HAP-1 (cell line): ENCODE measurements at regions not wholly inside any gene's neighbourhood (a gene's known extent, or its start where the extent isn't known, plus 50 kb on each side); places are given as distances from the start of the nearest gene placed in this dataset.
A peak's percentile ranks its signal among the peaks of the same experiment; 100 is the strongest.

ENCODE experiments used
- DNase-seq, 2 experiments: peaks; one replicate each; pipeline ENCODE4 v3.0.0-alpha.2; 2016 to 2020; ENCODE audit warnings: low spot score in 2 of 2
- H3K27me3 ChIP-seq: fragments of 250-450 bp; sonication (Bioruptor Pico); 2 replicates; pipeline ENCODE4 v1.5.1; 2020; ENCODE audit warnings: low read depth, mild to moderate bottlenecking, moderate library complexity
- H3K36me3 ChIP-seq: fragments of 250-450 bp; sonication (Bioruptor Pico); replicated peaks from 2 replicates; pipeline ENCODE4 v1.5.1; 2020; ENCODE audit warnings: mild to moderate bottlenecking
- H3K4me1 ChIP-seq: fragments of 250-450 bp; sonication (Bioruptor Pico); 2 replicates; pipeline ENCODE4 v1.5.1; 2020; ENCODE audit warnings: mild to moderate bottlenecking
- H3K4me3 ChIP-seq: fragments of 250-450 bp; sonication (Bioruptor Pico); 2 replicates; pipeline ENCODE4 v1.5.1; 2020; ENCODE audit warnings: mild to moderate bottlenecking, moderate library complexity
- H3K9me3 ChIP-seq: fragments of 250-450 bp; sonication (Bioruptor Pico); 2 replicates; pipeline ENCODE4 v1.5.1; 2020; ENCODE audit warnings: mild to moderate bottlenecking, moderate library complexity
- in situ Hi-C: fragments of 300-500 bp; cut with MboI; formaldehyde crosslinking; loops from 3 replicates; pipeline ENCODE4 v1.14.3; 2020; ENCODE audit warnings: low sequenced_read_pairs, inconsistent platforms, mixed read lengths

GRCh38 chr5:154626876-154627557 lies 128.2 kb upstream of the LARP1 start:
- Histone ChIP-seq H3K4me3 (no peak overlapping the region), H3K9me3 (0 out of 2 replicates have a peak, but pooled peaks cover 2% of the 10 kb centered on the region), H3K36me3 (no peaks in the 10 kb centered on the region), H3K27me3 (no peaks in the 10 kb centered on the region), H3K4me1 (peaks cover 19% of the 10 kb centered on the region)
- no peak for DNase-seq
- in situ Hi-C loops: no loop called here

- no peak for DNase-seq
- Histone ChIP-seq H3K4me3 (no peak overlapping the region), H3K27me3 (no peaks in the 10 kb centered on the region), H3K36me3 (no peaks in the 10 kb centered on the region), H3K4me1 (peaks cover 19% of the 10 kb centered on the region), H3K9me3 (0 out of 2 replicates have a peak, but pooled peaks cover 2% of the 10 kb centered on the region)
- in situ Hi-C loops: no loop called here
Observed at GRCh38 chr5:154625031-154625430, 130.1 kb upstream of the LARP1 start.

- no peak for DNase-seq
- H3K4me3 ChIP-seq: no peak overlapping the region
- H3K27me3 ChIP-seq: no peaks in the 10 kb centered on the region
- in situ Hi-C loops: loop anchor here (25.0 kb wide), 2 partner anchors 562 to 637 kb away; no protein-coding TSS in a partner anchor
- peaks cover 19% of the 10 kb centered on the region for H3K4me1 ChIP-seq
- 0 out of 2 replicates have a peak, but pooled peaks cover 2% of the 10 kb centered on the region for H3K9me3 ChIP-seq
- no peaks in the 10 kb centered on the region for H3K36me3 ChIP-seq
Observed at GRCh38 chr5:154624341-154624740, 130.8 kb upstream of the LARP1 start.

GRCh38 chr5:154620411-154620810 lies 134.8 kb upstream of the LARP1 start:
- Histone ChIP-seq H3K4me3 (no peak overlapping the region), H3K9me3 (no peaks in the 10 kb centered on the region), H3K36me3 (no peaks in the 10 kb centered on the region), H3K4me1 (no peaks in the 10 kb centered on the region), H3K27me3 (peaks cover 10% of the 10 kb centered on the region)
- in situ Hi-C loops: loop anchor here (25.0 kb wide), 2 partner anchors 558 to 633 kb away; no protein-coding TSS in a partner anchor
- DNase-seq: no peak

- Histone ChIP-seq H3K4me1 (no peaks in the 10 kb centered on the region), H3K9me3 (no peaks in the 10 kb centered on the region), H3K36me3 (no peaks in the 10 kb centered on the region), H3K27me3 (peaks cover 11% of the 10 kb centered on the region), H3K4me3 (no peak overlapping the region)
- in situ Hi-C loops: loop anchor here (25.0 kb wide), 2 partner anchors 556 to 631 kb away; no protein-coding TSS in a partner anchor
- no peak for DNase-seq
Observed at GRCh38 chr5:154618696-154619095, 136.5 kb upstream of the LARP1 start.

- in situ Hi-C loops: loop anchor here (25.0 kb wide), 2 partner anchors 552 to 627 kb away; no protein-coding TSS in a partner anchor
- no peak for DNase-seq
- H3K9me3 ChIP-seq: no peaks in the 10 kb centered on the region
- peaks cover 11% of the 10 kb centered on the region for H3K27me3 ChIP-seq
- peaks cover 2% of the 10 kb centered on the region; the same call in 1 of the 2 replicates for H3K4me1 ChIP-seq
- no peak overlapping the region for H3K4me3 ChIP-seq
- H3K36me3 ChIP-seq: no peaks in the 10 kb centered on the region
Observed at GRCh38 chr5:154614595-154614994, 136.6 kb upstream of the HAND1 start.

GRCh38 chr5:154614125-154614524 lies 136.1 kb upstream of the HAND1 start:
- no peaks in the 10 kb centered on the region for H3K36me3 ChIP-seq
- H3K4me3 ChIP-seq: no peak overlapping the region
- no peak for DNase-seq
- peaks cover 2% of the 10 kb centered on the region; the same call in 1 of the 2 replicates for H3K4me1 ChIP-seq
- in situ Hi-C loops: loop anchor here (25.0 kb wide), 2 partner anchors 552 to 627 kb away; no protein-coding TSS in a partner anchor
- peaks cover 11% of the 10 kb centered on the region for H3K27me3 ChIP-seq
- no peaks in the 10 kb centered on the region for H3K9me3 ChIP-seq

GRCh38 chr5:154612666-154613065 lies 134.6 kb upstream of the HAND1 start:
- peaks cover 11% of the 10 kb centered on the region for H3K27me3 ChIP-seq
- no peak for DNase-seq
- no peak overlapping the region for H3K4me3 ChIP-seq
- no peaks in the 10 kb centered on the region for H3K9me3 ChIP-seq
- in situ Hi-C loops: loop anchor here (25.0 kb wide), 2 partner anchors 550 to 625 kb away; no protein-coding TSS in a partner anchor
- peaks cover 2% of the 10 kb centered on the region; the same call in 1 of the 2 replicates for H3K4me1 ChIP-seq
- H3K36me3 ChIP-seq: no peaks in the 10 kb centered on the region

GRCh38 chr5:154611341-154611767 lies 133.3 kb upstream of the HAND1 start:
- no peak for DNase-seq
- H3K4me3 ChIP-seq: no peak overlapping the region
- H3K27me3 ChIP-seq: peaks cover 10% of the 10 kb centered on the region
- in situ Hi-C loops: loop anchor here (25.0 kb wide), 2 partner anchors 549 to 624 kb away; no protein-coding TSS in a partner anchor
- H3K36me3 ChIP-seq: no peaks in the 10 kb centered on the region
- H3K9me3 ChIP-seq: no peaks in the 10 kb centered on the region
- peaks cover 2% of the 10 kb centered on the region; the same call in 1 of the 2 replicates for H3K4me1 ChIP-seq

- H3K4me1 ChIP-seq: peaks cover 2% of the 10 kb centered on the region; the same call in 1 of the 2 replicates
Observed at GRCh38 chr5:154610321-154611154, 132.5 kb upstream of the HAND1 start.

GRCh38 chr5:154609251-154609650 lies 131.2 kb upstream of the HAND1 start:
- Histone ChIP-seq H3K9me3 (no peaks in the 10 kb centered on the region), H3K4me1 (peaks cover 2% of the 10 kb centered on the region; the same call in 1 of the 2 replicates), H3K27me3 (no peaks in the 10 kb centered on the region), H3K4me3 (no peak overlapping the region), H3K36me3 (no peaks in the 10 kb centered on the region)
- no peak for DNase-seq
- in situ Hi-C loops: loop anchor here (5.0 to 25.0 kb wide), 3 partner anchors 142 to 622 kb away; no protein-coding TSS in a partner anchor

More at GRCh38 chr5:154610321-154611154, 132.5 kb upstream of the HAND1 start:
- in situ Hi-C loops: loop anchor here (25.0 kb wide), 2 partner anchors 548 to 623 kb away; no protein-coding TSS in a partner anchor
- H3K27me3 ChIP-seq: peaks cover 2% of the 10 kb centered on the region; the same call in 1 of the 2 replicates
- no peaks in the 10 kb centered on the region for H3K36me3 ChIP-seq
- peak; percentile 77 to 89 for DNase-seq
- H3K9me3 ChIP-seq: no peaks in the 10 kb centered on the region
- peak overlapping the region; percentile 19 for H3K4me3 ChIP-seq

GRCh38 chr5:154608531-154609011 lies 130.5 kb upstream of the HAND1 start:
- no peaks in the 10 kb centered on the region for H3K36me3 ChIP-seq
- H3K4me1 ChIP-seq: peaks cover 2% of the 10 kb centered on the region; the same call in 1 of the 2 replicates
- DNase-seq: no peak
- H3K4me3 ChIP-seq: no peak overlapping the region
- no peaks in the 10 kb centered on the region for H3K9me3 ChIP-seq
- in situ Hi-C loops: loop anchor here (5.0 to 25.0 kb wide), 3 partner anchors 141 to 621 kb away; no protein-coding TSS in a partner anchor
- H3K27me3 ChIP-seq: no peaks in the 10 kb centered on the region

- Histone ChIP-seq H3K27me3 (peaks cover under 1% of the 10 kb centered on the region; the same call in 1 of the 2 replicates), H3K4me1 (peaks cover 2% of the 10 kb centered on the region; the same call in 1 of the 2 replicates), H3K4me3 (no peak overlapping the region), H3K9me3 (no peaks in the 10 kb centered on the region), H3K36me3 (no peaks in the 10 kb centered on the region)
- in situ Hi-C loops: loop anchor here (5.0 to 25.0 kb wide), 3 partner anchors 140 to 620 kb away; no protein-coding TSS in a partner anchor
- no peak for DNase-seq
Observed at GRCh38 chr5:154607746-154608145, 129.7 kb upstream of the HAND1 start.
